OCI-LY3 (cell line): ENCODE measurements at regions not wholly inside any gene's neighbourhood (a gene's known extent, or its start where the extent isn't known, plus 50 kb on each side); places are given as distances from the start of the nearest gene placed in this dataset.
"Not testable (repeated sequence)": the region's sequence is repeated elsewhere in the genome, so short reads cannot be mapped to it uniquely, and the experiment has no call there.

Experiments used
- H2AFZ ChIP-seq: fragments of 200-600, 300-600 bp; shearing (Covaris generic); 2 replicates; pipeline ENCODE4 v1.6.0; 2014; ENCODE audit warnings: antibody characterized with exemption, low read depth, low read length
- H3K27ac ChIP-seq: fragments of 200-600, 300-600 bp; sonication (generic); 2 replicates; pipeline ENCODE4 v1.5.1; 2014; ENCODE audit warnings: mild to moderate bottlenecking, low read length, moderate library complexity, mixed read lengths
- H3K27me3 ChIP-seq: fragments of 200-600, 300-600 bp; sonication (generic); 2 replicates; pipeline ENCODE4 v1.6.1; 2014; ENCODE audit warnings: low read depth, low read length, mixed read lengths
- H3K36me3 ChIP-seq: fragments of 200-600, 300-600 bp; sonication (generic); replicated peaks from 2 replicates; pipeline ENCODE3; 2014; ENCODE audit warnings: low read depth, low read length, mixed read lengths
- H3K4me1 ChIP-seq: fragments of 300-600, 200-600 bp; sonication (generic); 2 replicates; pipeline ENCODE4 v1.6.1; 2014; ENCODE audit warnings: low read length, mixed read lengths
- H3K4me2 ChIP-seq: fragments of 200-600, 300-600 bp; sonication (generic); 2 replicates; pipeline ENCODE4 v1.6.1; 2014; ENCODE audit warnings: low read length, mixed read lengths
- H3K4me3 ChIP-seq: fragments of 300-600, 200-600 bp; sonication (generic); 2 replicates; pipeline ENCODE4 v1.5.1; 2014; ENCODE audit warnings: antibody characterized with exemption, mild to moderate bottlenecking, low read length, moderate library complexity
- H3K79me2 ChIP-seq: fragments of 300-600, 200-600 bp; shearing (Covaris generic); 2 replicates; pipeline ENCODE4 v1.6.1; 2014; ENCODE audit warnings: mild to moderate bottlenecking, low read length, mixed read lengths
- H3K9ac ChIP-seq: fragments of 300-600, 200-600 bp; shearing (Covaris generic); 2 replicates; pipeline ENCODE4 v1.6.0; 2014; ENCODE audit warnings: mild to moderate bottlenecking, low read length, moderate library complexity
- H3K9me3 ChIP-seq: fragments of 200-600, 300-600 bp; shearing (Covaris generic); 2 replicates; pipeline ENCODE4 v1.6.1; 2014; ENCODE audit warnings: low read length, mixed read lengths; ENCODE audit not compliant: insufficient read depth
- H4K20me1 ChIP-seq: fragments of 200-600, 300-600 bp; sonication (generic); 2 replicates; pipeline ENCODE4 v1.6.1; 2016; ENCODE audit warnings: low read length, mixed read lengths; ENCODE audit not compliant: insufficient read depth
- CTCF ChIP-seq: fragments of 200-600, 300-600 bp; sonication (generic); IDR thresholded peaks from 2 replicates; pipeline ENCODE4 v1.5.1; 2014; ENCODE audit warnings: antibody characterized with exemption, low read length, low read depth
- EZH2phosphoT487 ChIP-seq: fragments of 200-600 bp; shearing (Covaris generic); IDR thresholded peaks from 2 replicates; pipeline ENCODE4 v1.6.1; 2018; ENCODE audit warnings: antibody characterized with exemption, mixed run types, low read depth

GRCh38 chr6:14292119-14292518, 174.5 kb downstream of the CD83 start:
- H4K20me1 ChIP-seq, result no peaks in the 10 kb centered on the region
- H3K79me2 ChIP-seq, result no peaks in the 10 kb centered on the region
- no peaks in the 10 kb centered on the region for H3K4me1 ChIP-seq
- no peak overlapping the region for H3K9ac ChIP-seq
- peaks cover 2% of the 10 kb centered on the region for H3K36me3 ChIP-seq
- H3K4me3 ChIP-seq, result no peak overlapping the region
- no peaks in the 10 kb centered on the region for H3K9me3 ChIP-seq
- TF ChIP-seq EZH2phosphoT487 (no peak), CTCF (no peak)
- no peak overlapping the region for H3K4me2 ChIP-seq
- H3K27me3 ChIP-seq, result no peaks in the 10 kb centered on the region
- H2AFZ ChIP-seq, result no peak overlapping the region
- H3K27ac ChIP-seq, result no peak overlapping the region

- no peak overlapping the region for H3K9ac ChIP-seq
- H3K4me3 ChIP-seq, result no peak overlapping the region
- no peak for TF ChIP-seq EZH2phosphoT487
- no peak for TF ChIP-seq CTCF
- no peak overlapping the region for H2AFZ ChIP-seq
- H3K4me2 ChIP-seq, result no peak overlapping the region
- no peaks in the 10 kb centered on the region for H4K20me1 ChIP-seq
- H3K4me1 ChIP-seq, result no peaks in the 10 kb centered on the region
- H3K79me2 ChIP-seq, result no peaks in the 10 kb centered on the region
- no peaks in the 10 kb centered on the region for H3K36me3 ChIP-seq
- no peaks in the 10 kb centered on the region for H3K9me3 ChIP-seq
- no peak overlapping the region for H3K27ac ChIP-seq
- H3K27me3 ChIP-seq, result no peaks in the 10 kb centered on the region
Observed at GRCh38 chr6:14294270-14294951, 176.8 kb downstream of the CD83 start.

GRCh38 chr6:14296698-14297097, 179.1 kb downstream of the CD83 start:
- not testable (repeated sequence) for H3K4me2 ChIP-seq, H3K36me3 ChIP-seq, H3K79me2 ChIP-seq, H4K20me1 ChIP-seq, H3K9ac ChIP-seq, H3K27me3 ChIP-seq, H3K27ac ChIP-seq, H3K4me1 ChIP-seq, H3K4me3 ChIP-seq, H2AFZ ChIP-seq, H3K9me3 ChIP-seq

- not testable (repeated sequence) for H3K36me3 ChIP-seq, H3K9ac ChIP-seq, H3K79me2 ChIP-seq, H3K4me1 ChIP-seq, H3K4me2 ChIP-seq, H3K27me3 ChIP-seq, H3K9me3 ChIP-seq, H3K4me3 ChIP-seq, H3K27ac ChIP-seq, H2AFZ ChIP-seq, H4K20me1 ChIP-seq
Observed at GRCh38 chr6:14297118-14297517, 179.5 kb downstream of the CD83 start.

- not testable (repeated sequence) for H3K4me3 ChIP-seq, H3K79me2 ChIP-seq, H3K9me3 ChIP-seq, H3K36me3 ChIP-seq, H3K4me2 ChIP-seq, H3K4me1 ChIP-seq, H3K9ac ChIP-seq, H3K27me3 ChIP-seq, H3K27ac ChIP-seq, H2AFZ ChIP-seq, H4K20me1 ChIP-seq
Observed at GRCh38 chr6:14300189-14300588, 182.6 kb downstream of the CD83 start.

GRCh38 chr6:14300721-14301120, 183.1 kb downstream of the CD83 start:
- H2AFZ ChIP-seq, H3K79me2 ChIP-seq, H3K27me3 ChIP-seq, H4K20me1 ChIP-seq, H3K36me3 ChIP-seq, H3K9ac ChIP-seq, H3K4me2 ChIP-seq, H3K9me3 ChIP-seq, H3K27ac ChIP-seq, H3K4me3 ChIP-seq: not testable (repeated sequence)
- peaks cover 11% of the 10 kb centered on the region for H3K4me1 ChIP-seq

GRCh38 chr6:14301477-14301876, 183.9 kb downstream of the CD83 start:
- not testable (repeated sequence) for H4K20me1 ChIP-seq, H3K9ac ChIP-seq, H3K36me3 ChIP-seq

More at GRCh38 chr6:14301477-14301876, 183.9 kb downstream of the CD83 start:
- peaks cover 13% of the 10 kb centered on the region for H3K4me1 ChIP-seq
- not testable (repeated sequence) for H3K27me3 ChIP-seq, H3K79me2 ChIP-seq, H3K27ac ChIP-seq, H2AFZ ChIP-seq, H3K4me2 ChIP-seq, H3K4me3 ChIP-seq, H3K9me3 ChIP-seq
